ENCODE measurements at regions not wholly inside any gene's neighbourhood (a gene's known extent, or its start where the extent isn't known, plus 50 kb on each side); places are given as distances from the start of the nearest gene placed in this dataset.

DNA sequence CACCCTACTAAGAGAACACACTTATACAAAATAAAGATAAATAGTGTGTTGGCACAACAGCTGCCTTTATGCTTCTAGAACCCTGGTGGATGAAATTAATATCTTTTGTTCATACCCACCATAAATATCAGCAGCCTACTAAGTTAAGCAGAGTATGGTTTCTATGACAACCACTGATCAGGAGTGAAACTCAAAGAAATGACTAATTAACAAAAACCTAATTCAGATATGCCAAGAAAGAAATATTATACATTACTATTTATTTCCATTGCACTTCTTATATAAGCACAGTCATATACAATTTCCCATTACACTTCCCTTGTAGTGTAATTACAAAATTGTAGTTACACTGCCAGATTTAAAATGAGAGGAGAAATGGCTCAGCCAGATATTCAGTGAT lies 164.1 kb upstream of the CDKN3 start:
- DNase-seq (ENCODE audit: insufficient read length, low spot score) (no peak), FAIRE-seq (peak; percentile 25)
- TF ChIP-seq, protein P1, sequence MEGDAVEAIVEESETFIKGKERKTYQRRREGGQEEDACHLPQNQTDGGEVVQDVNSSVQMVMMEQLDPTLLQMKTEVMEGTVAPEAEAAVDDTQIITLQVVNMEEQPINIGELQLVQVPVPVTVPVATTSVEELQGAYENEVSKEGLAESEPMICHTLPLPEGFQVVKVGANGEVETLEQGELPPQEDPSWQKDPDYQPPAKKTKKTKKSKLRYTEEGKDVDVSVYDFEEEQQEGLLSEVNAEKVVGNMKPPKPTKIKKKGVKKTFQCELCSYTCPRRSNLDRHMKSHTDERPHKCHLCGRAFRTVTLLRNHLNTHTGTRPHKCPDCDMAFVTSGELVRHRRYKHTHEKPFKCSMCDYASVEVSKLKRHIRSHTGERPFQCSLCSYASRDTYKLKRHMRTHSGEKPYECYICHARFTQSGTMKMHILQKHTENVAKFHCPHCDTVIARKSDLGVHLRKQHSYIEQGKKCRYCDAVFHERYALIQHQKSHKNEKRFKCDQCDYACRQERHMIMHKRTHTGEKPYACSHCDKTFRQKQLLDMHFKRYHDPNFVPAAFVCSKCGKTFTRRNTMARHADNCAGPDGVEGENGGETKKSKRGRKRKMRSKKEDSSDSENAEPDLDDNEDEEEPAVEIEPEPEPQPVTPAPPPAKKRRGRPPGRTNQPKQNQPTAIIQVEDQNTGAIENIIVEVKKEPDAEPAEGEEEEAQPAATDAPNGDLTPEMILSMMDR (IDR thresholded peaks at IDR 0.05; ENCODE audit: insufficient read depth, missing control alignments) = no peak

DNA sequence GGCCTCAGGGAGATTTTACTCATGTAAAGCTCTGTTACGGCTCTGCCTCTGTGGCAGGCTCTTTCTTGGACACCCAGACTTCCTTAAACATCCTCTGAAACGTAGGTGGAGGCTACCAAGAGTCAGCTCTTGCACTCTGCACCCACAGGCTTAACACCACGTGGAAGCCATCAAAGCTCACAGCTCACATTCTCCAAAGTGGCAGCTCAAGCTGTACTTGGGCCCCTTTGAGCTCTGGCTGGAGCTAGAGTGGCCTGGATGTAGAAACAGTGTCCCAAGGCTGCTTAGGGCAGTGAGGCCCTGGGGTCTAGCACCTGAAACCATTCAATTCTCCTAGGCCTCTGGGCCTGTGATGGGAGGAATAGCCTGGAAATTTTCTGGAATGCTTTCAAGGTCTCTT lies 155.3 kb upstream of the CDKN3 start:
- TF ChIP-seq, protein P1 (IDR thresholded peaks at IDR 0.05; ENCODE audit: insufficient read depth, missing control alignments) = no peak
- FAIRE-seq = no peak
- no peak for DNase-seq (ENCODE audit: insufficient read length, low spot score)

DNA sequence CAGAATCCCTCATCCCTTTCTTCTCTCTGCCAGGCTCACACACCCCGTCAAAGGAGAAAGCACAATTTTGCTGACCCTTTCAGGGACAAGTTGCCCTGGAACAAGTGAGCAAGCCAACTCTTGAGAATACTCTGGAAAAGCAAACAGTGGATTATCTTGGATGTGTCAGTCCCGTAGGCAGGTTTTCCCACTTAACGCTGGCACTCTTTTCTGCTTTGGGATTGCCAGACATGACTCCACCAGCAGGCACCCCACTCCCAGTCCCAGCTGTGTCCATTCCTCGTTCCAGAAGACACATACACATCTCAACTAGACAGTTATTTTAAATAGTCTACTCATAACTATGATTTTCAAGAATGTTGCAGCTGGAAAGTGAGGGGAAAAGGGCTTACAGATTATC lies 145.5 kb upstream of the CDKN3 start:
- TF ChIP-seq, protein P1 (IDR thresholded peaks at IDR 0.05; ENCODE audit: insufficient read depth, missing control alignments) = no peak
- no peak for FAIRE-seq
- no peak for DNase-seq (ENCODE audit: insufficient read length, low spot score)

DNA sequence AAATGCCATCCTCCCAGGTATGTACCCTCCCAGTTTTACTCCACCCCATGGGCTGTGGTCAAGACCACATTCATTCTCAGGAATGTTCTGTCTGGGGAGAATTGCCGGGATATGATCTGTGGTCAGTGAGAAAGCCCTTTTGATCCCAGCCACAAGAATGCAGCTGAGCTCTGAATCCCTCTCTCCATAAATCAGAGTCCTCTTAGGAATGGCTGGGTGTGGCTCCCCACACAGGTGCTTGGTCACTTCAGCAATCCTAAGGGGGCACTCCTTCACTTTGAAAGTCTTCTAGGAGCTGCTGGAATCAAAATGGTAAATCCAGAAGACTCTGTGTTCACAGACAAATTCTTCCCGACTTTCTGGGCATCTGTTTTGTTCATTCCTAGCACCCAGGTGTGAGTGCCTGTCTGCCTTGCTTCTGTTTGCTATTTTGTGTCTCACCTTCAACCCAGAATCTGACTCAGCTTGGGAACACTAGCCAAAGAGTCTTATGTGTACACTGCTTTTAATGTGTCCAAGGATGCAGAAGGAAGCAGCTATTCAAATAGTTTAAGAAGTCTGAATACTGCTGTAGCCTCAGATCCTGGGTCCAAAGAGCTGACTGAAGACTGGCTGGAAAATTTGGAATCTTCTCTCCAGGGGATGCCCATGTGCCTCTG lies 144.6 kb upstream of the CDKN3 start:
- no peak for FAIRE-seq
- TF ChIP-seq, protein P1 (IDR thresholded peaks at IDR 0.05; ENCODE audit: insufficient read depth, missing control alignments) = no peak
- DNase-seq (ENCODE audit: insufficient read length, low spot score) = no peak

DNA sequence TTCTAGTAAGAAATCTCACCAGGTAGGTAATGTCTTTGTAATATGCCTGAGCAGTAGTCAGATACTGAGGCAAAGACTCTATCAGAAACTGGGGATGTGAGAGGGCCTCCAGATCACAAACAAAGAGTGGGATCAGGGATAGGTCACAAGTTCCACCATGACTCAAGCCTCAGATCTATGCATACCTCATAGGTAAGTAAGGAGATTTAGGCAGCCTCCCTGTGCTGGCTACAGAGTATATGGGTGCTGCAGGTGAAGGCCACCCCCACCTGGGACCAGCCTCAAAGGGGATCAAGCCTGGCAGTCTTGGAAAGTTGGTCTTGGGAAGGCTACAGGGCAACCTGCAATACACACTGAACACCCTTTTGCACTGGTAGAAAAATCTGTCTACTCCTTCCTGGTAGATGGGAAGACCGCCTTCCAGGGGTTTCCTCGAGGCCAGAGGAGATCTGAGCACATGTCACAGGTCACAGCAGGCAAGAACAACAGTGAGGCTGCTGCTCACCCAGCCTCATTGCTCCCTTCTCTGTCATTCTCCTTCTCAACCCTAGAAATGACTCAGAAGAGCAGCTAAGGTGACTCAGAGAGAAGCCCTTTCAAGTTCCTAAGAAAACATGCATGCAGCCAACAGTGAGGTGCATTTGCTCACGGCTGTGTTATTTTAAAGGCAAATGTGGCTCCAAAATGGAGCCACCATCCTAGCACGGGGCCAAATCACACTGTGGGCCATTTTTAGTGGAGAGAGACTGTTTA lies 143.4 kb upstream of the CDKN3 start:
- DNase-seq (ENCODE audit: insufficient read length, low spot score) (no peak), FAIRE-seq (no peak)
- TF ChIP-seq, protein P1 (IDR thresholded peaks at IDR 0.05; ENCODE audit: insufficient read depth, missing control alignments) = no peak

DNA sequence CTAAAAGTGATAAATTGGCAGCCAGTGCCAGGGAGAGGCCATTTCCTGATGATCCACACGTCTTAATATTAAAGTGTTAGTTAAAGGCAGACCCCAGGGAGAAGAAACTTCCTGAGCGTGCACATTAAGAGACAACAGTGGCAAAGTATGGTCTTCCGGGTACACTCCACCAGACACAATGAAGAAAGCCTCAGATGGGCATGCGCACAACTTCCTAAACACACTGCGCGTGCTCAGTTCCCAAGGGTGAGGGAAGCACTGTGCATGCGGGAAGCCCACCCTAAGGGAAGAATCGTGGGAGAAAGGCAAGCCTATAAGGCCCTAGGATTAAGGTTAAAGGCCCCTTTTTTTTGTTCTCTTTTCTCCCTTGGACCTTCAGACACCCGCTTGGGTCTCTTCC lies 140.7 kb upstream of the CDKN3 start:
- TF ChIP-seq, protein P1 (IDR thresholded peaks at IDR 0.05; ENCODE audit: insufficient read depth, missing control alignments) = no peak
- DNase-seq (ENCODE audit: insufficient read length, low spot score) (no peak), FAIRE-seq (no peak)

DNA sequence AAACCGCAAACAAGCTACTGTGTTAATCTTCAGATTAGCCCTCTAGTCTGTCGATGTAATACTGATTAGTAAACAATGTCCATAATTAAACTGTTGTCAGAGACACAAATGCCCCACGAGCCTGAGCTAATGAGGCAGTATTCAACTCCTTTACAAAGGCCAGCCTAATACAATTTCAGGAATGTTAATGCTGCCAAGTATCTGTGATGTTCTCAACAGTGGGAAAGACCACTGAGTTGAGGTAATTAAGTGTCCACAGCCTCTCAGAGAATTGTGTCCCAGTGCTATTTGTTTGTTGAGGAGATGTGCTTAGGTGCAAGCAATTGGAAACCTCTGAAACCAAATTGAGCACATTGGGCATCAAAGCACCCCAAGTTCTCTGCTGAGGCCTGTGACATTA lies 139.4 kb upstream of the CDKN3 start:
- no peak for DNase-seq (ENCODE audit: insufficient read length, low spot score)
- TF ChIP-seq, protein P1 (IDR thresholded peaks at IDR 0.05; ENCODE audit: insufficient read depth, missing control alignments) = no peak
- FAIRE-seq = peak; percentile 75

All from D721Med (cell line).